GM19324 (cell line): ENCODE measurements at regions not wholly inside any gene's neighbourhood (a gene's known extent, or its start where the extent isn't known, plus 50 kb on each side); places are given as distances from the start of the nearest gene placed in this dataset.
"Not testable (repeated sequence)": the region's sequence is repeated elsewhere in the genome, so short reads cannot be mapped to it uniquely, and the experiment has no call there.

Experiments used
- ATAC-seq: cut with Tn5 transposase; IDR thresholded peaks from one replicate; pipeline ENCODE4 v1.9.1; 2021; ENCODE audit warnings: mild to moderate bottlenecking, moderate library complexity; ENCODE audit not compliant: unreplicated experiment, low FRiP score

DNA sequence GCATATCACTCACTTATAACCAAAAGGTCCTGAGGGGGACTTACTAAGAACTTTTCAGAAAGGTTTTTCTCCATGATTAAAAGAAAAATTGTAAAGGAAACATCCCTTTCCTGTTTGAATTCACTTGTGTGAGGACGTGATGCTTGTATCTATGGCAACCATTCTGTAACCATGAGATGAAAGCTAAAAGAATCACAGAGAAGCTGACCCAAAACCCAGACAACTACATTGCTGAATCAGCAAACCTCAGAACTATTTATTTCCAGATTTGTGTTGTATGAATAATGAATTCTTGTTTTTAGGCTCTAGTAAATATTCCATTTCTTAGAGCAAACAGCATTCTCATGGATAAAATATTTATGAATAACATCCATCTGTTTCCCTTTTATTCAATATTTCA is 91.2 kb downstream of the RCHY1 start:
- ATAC-seq = no peak

DNA sequence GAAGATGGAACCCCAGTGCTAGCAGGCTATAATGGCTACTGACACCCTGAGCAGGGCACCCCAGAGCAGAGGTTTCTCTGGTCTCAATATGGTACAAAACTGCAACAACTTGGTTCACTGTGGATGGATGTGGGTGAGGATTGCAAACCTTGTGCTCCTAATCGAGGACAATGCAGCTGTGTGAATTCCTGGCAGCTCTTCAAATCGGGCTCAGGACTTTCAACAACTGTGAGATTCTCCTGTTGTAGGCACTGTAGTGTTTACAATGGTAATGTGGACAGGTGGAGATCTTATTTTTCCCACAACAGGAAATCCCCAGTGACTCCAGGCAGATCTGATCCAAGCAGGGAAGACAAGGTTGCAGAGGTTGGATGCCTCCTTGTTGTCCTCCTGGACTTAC is 101.5 kb downstream of the RCHY1 start:
- ATAC-seq = no peak

DNA sequence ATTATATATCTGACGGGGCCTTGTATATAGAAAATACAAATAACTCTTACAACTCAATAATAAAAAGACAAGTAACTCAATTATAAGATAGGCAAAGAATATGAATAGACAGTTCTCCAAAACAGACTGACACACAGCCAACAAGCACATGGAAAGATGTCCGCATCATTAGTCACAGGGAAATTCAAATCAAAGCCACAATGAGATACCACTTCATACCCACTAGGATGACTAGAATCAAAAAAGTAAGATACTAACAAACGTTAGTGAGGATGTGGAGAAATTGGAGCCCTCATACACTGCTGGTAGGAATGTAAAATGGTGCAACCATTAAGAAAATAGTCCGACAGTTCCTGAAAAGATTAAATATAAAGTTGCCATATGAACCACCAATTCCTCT is 115.7 kb downstream of the RCHY1 start:
- ATAC-seq = no peak

DNA sequence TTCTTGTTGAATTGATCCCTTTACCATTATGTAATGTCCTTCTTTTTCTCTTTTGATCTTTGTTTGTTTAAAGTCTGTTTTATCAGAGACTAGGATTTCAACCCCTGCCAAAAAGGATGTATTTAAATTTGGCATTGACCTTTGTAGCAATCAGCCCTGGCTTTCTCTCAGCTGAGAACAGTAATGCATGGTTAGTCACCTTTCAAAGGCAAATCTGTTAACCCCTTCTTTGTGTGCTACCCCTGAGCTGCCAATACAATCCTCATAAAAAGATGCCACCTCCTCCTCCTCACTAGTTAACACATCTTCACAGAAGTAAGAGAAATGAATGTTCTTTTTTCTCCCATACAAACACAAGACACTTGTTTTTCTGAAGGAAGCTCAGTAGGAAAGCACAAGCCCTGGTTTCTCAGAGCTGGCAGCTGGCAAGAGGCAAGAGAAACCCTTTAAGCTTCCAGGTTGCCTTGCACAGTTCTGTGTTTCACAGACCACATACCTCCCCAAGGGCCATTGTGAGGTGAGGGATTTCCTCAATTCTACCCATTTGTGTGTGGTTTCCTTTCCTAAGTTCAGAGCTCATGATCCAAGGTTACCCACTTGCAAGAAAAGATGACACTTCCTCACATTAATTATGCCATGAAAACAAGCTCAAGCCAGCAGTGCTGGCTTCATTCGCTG is 122.6 kb downstream of the RCHY1 start:
- no peak for ATAC-seq

DNA sequence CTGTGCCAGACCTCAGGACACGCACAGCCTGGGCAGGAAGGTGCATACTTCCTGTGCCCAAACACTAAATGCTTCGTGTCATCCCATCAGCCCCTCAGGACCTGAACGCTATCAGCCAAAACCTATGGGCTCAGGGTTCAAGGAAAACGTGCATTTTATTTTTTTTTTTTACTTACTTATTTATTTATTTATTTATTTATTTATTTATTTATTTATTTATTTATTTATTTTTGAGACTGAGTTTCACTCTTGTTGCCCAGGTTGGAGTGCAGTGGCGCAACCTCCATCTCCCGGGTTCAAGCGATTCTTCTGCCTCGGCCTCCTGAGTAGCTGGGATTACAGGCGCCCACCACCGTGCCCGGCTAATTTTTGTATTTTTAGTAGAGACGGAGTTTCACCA is 127.8 kb downstream of the RCHY1 start:
- ATAC-seq = not testable (repeated sequence)

DNA sequence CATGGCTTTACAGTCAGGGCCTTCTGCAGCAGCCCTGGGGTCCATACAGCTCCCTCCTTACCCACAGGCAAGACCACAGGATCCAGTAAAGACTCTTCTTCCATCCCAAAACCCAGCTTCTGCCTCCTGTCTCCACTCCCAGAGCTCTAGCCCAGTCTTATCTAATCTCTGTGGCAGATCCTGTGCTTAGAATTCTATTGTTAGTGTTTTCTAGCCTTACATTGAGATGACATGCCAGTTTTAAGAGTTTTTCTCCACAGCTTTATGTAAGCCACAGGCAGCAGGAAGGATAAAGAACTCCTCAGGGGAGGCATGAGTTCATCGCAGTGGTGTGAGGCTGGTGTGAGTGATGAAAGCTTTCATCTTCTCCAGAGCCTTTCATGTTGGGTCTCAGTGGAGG is 129.1 kb downstream of the RCHY1 start:
- ATAC-seq = no peak

DNA sequence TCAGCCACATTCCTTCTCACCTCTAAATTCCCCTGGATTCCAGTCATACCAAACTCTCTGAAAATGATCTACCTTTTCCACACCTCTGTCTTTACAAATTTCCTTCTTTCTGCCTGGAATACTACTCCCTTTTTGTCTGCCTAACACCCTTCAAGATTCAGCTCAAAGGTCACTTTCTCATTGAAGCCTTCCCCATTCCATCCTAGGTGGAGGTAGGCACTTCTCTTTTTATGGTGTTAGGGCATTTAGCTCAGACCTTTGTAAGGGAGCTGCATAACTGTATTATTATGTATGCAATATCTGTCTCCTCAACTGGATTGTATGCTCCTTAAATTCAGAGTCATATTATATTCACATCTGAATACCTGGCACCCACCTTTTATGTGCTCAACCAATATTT is 137.7 kb downstream of the RCHY1 start:
- no peak for ATAC-seq

DNA sequence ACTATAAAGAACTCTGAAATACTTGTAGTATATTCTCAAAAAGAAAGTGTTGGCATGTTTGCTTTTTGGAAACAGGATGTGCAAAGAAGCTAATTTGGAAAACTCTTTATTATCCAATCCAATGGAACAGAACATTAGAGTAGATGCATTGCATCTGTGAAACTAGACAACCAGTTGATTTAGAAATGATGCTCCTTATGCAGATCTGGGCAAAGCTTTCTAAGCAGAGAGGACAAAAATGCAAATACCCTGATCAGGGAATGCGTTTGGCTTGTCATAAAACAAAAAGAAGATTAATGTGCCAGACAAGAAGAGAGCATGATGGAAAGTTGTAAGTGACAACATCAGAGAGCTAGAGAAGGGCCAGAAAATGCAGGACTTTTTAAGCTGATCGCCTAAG is 142.3 kb downstream of the RCHY1 start:
- ATAC-seq = no peak

DNA sequence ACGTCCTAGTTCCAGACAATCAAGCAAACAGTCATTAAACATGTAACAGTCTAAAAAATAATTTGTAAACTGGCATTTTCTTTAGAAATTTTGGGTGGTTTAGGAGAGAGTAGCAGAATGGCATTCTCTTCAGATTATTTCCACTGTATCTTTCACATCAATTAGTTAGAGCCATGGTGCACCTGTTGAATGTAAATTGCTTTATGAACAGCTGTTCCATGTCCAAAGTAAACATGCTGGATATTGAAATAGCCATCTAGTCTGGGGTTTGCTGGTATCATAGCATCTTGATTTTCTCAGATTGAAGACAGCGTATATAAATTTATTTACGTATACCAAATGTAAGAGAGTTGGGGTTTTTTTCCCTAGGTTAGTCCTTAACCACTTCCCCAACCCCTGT is 143.6 kb downstream of the RCHY1 start:
- ATAC-seq = no peak

DNA sequence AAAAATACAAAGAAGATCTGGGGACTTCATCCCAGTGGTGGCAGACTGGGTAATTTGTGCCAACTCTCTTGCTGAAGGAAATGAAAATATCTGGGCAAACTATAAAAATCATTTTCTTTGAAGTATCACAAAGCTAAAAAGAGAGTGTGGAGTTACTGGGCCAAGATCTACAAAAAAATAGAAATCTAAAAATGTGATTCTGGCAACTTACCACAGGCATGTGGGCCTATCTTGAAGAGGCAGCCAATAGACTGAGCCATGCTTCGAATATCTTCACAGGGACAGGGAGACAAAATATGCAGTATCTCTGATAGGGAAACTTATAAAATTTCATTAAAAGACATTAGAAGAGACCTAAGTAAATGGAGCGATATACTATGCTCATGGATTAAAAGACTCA is 168.8 kb downstream of the RCHY1 start:
- no peak for ATAC-seq

DNA sequence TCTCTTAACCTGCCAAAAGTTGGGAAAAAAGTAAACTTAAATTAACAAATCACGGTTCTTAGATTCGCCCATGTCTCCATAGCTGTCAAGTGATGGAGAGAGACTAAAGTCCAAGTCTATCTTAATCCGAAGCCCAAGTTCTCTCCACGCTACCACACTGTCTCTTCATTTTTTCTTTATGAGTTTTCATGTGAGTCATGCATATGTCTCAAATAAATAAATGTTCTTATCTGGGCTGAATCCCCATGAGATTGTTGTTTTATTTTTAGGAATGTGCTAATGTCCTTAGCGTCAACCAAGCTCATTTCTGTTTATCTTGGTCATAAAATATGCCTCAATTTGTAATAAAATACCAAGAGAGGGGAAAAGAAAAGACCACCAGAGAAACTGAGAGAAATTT is 169.3 kb downstream of the RCHY1 start:
- no peak for ATAC-seq

DNA sequence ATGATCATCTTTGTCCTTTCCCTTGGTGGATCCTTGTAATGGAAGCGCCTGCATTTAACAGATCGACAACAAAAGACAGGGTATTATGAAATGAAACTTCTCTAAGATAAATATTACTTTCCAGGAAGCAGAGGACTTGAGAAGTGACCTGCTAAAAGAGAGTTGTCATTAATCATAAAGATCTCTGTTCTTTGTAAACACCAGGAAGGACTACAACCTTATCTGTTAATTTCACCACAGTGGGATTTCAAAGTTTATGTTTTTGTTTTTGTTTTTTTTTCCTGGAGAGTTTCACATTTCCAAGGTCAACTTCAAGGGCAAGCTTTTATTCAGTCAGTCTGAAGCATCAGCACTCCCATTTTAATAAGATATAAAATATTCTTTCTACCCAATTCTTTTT is 170.9 kb downstream of the RCHY1 start:
- ATAC-seq = no peak

DNA sequence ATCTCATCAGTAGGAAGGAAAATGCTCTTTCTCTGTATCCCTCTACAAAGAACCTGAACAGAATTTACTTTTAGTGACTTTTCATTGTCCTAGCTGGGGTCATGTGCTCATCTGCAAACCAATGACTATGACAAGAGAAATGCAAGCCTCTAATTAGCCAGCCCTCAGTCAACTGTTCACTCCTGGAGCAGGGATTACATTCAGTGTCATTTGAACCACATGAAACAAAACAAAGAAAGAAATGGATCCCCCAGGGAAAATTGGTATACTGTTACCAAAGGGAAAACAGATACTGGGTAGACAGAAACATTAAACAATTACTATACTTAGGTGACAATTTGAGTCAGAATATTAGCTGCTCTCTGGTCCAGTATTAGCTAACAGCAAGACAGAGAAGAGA is 173.6 kb downstream of the RCHY1 start:
- ATAC-seq = no peak

DNA sequence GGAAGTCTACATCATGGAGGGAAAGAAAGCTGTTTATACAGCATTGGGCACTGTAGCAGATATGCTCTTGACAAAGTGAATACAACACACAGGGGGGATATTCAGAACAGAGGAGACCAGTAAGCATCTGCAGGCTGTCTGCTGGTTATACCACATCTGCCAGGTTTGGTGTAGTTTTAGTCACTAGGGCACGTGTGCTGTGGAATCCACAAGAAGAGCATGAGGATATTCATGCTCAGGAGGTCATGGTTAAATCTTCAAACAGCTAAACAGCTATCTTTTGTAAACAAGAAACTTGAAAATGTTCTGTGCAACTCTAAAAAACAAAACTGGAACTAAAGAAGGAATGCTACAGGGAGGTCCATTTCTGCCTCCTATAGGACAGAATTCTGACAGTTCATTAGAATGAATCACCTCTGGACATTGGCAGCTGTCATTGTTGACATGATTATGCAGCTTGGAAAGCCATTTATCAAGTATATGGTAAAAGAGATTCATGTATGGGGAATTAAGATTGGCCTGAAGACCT is 175.8 kb downstream of the RCHY1 start:
- no peak for ATAC-seq

DNA sequence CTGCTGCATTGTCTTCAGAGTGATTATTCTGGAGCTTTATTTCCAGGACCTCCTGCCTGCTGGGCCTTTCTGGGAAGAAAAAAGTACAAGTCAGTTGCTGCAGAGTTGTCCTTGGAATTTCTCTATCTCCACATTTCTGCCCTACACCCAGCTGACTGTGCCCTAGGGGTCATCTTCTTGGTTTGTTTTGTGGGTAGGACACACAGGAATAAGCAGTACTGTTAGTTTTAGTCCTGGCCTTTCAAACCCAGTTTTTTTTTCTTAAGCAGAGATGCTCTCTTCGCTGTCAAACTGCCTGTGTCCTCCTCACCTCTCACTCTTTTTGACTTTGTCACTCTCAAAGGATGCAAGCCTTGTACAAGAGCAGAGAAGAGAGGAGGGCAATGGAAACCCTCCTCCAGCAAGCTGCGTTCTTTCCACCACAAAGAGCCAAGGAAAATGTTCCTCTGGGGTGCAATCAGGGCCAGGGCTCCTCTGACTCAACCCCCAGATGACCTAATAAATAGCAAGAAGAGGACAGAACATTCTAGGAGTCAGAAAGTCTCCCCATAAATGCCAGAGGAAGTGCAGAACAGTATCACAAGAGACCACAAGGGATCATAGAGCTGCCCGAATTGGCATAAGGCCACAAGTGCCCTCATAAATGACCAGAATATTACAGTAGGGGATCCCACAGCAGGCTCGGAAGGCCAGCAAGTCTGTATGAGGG is 186.2 kb downstream of the RCHY1 start:
- no peak for ATAC-seq

DNA sequence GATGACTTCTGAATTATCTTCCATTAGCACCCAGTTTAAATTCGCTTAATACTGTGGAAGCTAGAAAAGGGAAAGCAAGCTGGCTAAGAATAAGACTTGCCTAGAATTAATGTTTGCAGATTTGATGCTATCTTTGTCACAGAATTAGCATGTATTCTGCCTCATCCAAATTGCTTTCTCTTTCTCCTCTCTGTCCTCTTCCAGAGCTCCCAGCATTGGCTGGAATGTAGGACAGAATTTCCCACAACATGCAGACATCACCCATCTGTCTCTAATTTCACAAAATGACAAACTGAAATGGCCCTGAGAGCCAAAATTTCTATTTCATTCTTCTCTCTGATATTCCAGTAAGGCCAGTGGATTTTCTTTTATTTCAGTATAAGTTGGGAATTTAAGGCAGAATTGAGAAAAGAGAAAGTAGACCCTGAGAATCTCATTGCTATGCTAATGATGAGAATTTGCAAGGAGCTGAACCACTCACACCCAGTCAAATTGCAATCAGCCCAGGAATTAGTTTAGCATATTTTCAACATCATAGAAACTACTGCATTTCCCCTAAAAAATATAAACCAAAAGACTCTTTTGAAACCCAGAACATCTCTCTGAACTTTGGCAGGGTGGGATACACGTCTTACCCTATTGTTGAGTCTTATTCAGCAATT is 188.8 kb downstream of the RCHY1 start:
- ATAC-seq = no peak

DNA sequence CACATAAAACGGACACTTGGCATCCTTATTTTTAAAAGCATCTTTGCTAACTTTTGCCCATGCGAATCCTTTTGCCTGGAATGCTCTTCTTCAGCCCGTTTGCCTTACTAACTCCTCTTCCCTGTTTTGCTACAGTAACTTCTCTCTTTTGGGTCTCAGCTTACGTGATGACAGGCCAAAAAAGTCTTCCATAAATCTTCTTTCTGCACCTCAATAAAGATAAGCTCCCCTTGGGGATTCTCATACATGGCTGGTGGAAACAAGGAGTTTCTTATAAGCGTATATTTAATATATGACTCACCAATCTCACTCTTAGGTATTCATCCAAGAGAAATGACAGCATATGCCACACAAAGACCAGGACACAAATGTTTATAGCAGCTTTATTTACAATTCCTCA is 192.7 kb downstream of the RCHY1 start:
- no peak for ATAC-seq

DNA sequence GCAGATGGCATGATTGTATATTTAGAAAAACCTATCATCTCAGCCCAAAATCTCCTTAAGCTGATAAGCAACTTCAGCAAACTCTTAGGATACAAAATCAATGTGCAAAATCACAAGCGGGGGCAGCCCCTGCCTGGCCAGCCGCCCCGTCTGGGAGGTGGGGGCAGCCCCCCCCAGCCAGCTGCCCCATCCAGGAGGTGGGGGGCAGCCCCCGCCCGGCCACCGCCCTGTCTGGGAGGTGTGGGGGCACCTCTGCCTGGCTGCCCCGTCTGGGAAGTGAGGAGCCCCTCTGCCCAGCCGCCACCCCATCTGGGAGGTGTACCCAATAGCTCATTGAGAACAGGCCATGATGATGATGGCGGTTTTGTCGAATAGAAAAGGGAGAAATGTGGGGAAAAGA is 196.6 kb downstream of the RCHY1 start:
- not testable (repeated sequence) for ATAC-seq

DNA sequence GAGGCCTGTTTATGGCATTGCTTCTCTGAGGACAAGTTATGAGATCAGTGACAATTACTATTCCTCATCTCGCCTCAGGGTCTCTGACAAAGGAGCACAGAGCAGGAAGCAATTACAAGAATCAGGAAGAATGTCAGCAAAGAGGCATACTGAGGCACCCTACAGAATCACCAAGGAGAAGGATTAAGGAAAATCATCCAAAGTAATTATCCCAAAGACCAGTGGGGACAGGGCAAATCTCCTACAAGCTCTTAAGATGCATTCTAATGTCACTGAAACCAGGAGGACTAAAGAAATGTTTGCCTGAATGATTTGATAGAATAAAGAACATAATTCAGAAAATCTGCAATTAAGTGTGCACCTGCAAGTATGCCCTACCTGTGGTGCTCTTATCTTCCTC is 206.2 kb downstream of the RCHY1 start:
- ATAC-seq = no peak

DNA sequence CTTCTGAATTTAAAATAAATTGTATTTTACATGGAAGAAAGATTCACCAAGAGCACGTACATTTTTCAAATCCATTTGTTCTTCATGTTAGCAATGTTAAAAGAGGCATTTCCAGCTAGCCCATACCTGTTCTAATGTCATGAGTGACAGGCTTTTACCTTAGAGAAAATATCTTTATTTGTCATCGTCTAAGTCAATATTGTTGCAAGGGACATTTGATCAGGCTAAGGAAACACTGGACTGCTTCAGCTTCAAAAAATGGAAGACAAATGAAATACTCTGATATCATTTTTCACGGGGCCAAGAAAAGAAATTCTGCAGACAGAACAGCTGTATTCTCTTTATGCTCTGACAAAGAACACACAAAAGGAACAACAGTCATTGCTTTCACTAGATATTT is 207.7 kb downstream of the RCHY1 start:
- no peak for ATAC-seq

DNA sequence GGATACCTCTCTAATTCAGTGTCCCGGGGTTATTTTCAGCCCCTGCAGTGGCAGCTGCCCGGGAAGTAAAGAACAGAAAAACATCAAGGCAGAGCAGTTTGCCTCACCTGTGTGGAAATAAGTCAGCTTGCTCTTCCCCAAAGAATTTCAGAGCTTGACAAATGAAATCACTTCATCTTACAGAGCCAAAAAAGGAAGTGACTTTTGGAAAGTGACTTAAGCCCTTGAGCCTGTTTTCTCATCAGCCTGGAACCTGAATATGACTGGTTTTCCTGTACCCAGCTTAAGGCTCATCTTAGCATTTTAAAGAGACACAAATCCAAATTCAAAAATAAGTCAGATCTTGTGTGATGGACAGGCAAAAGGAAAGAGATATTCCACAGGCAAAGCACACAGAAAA is 211.6 kb downstream of the RCHY1 start:
- ATAC-seq = no peak
